CD14-positive monocyte (primary cell): ENCODE measurements at regions not wholly inside any gene's neighbourhood (a gene's known extent, or its start where the extent isn't known, plus 50 kb on each side); places are given as distances from the start of the nearest gene placed in this dataset.

ENCODE experiments used
- DNase-seq, 3 donors: peaks; one replicate each; pipeline ENCODE4 v3.0.0-alpha.2; 2011 to 2022
- H2AFZ ChIP-seq: 2 replicates; pipeline ENCODE4 v1.6.0; 2012; ENCODE audit warnings: mild to moderate bottlenecking, low read depth, low read length, inconsistent platforms; ENCODE audit not compliant: insufficient read depth, poor library complexity, severe bottlenecking
- H3K27ac ChIP-seq, 2 donors: 1 replicate in 1 of 2; 2 replicates in 1 of 2; pipeline ENCODE4 v1.5.1; 2012 to 2013; ENCODE audit warnings: low read length in 2 of 2, control low read depth in 1 of 2, inconsistent platforms in 1 of 2, low read depth in 1 of 2, mild to moderate bottlenecking in 1 of 2
- H3K27me3 ChIP-seq, 2 donors: one replicate each; pipeline versions ENCODE4 v1.6.0 to v1.6.1; 2011 to 2013; ENCODE audit warnings: low read length in 2 of 2; ENCODE audit not compliant: control insufficient read depth in 2 of 2, insufficient read depth in 2 of 2
- H3K36me3 ChIP-seq, 2 donors: replicated peaks in 1 of 2; 1 replicate in 1 of 2; 2 replicates in 1 of 2; pipeline versions ENCODE4 v1.5.1 to v1.6.1; 2012 to 2013; ENCODE audit warnings: low read length in 2 of 2, control low read depth in 1 of 2, inconsistent platforms in 1 of 2, mild to moderate bottlenecking in 1 of 2; ENCODE audit not compliant: insufficient read depth in 2 of 2, control insufficient read depth in 1 of 2
- H3K4me1 ChIP-seq, 2 donors: 1 replicate in 1 of 2; 2 replicates in 1 of 2; pipeline versions ENCODE4 v1.5.1 to v1.6.1; 2012 to 2013; ENCODE audit warnings: low read length in 2 of 2, control low read depth in 1 of 2, inconsistent platforms in 1 of 2, mild to moderate bottlenecking in 1 of 2, moderate library complexity in 1 of 2; ENCODE audit not compliant: insufficient read depth in 2 of 2, control insufficient read depth in 1 of 2
- H3K4me2 ChIP-seq: replicated peaks from 2 replicates; pipeline ENCODE3; 2012; ENCODE audit warnings: low read length, moderate library complexity, mild to moderate bottlenecking; ENCODE audit not compliant: poor library complexity, severe bottlenecking; ENCODE audit errors: extremely low read depth
- H3K4me3 ChIP-seq, 3 experiments: fragments of 200-600 bp in 1 of 3; sonication (generic) in 1 of 3; replicated peaks in 1 of 3; 1 replicate in 2 of 3; 2 replicates in 1 of 3; pipeline ENCODE4 v1.5.1; 2011 to 2013; ENCODE audit warnings: low read length in 3 of 3, mild to moderate bottlenecking in 3 of 3, control low read depth in 2 of 3, low read depth in 2 of 3, inconsistent platforms in 1 of 3, moderate library complexity in 1 of 3
- H3K79me2 ChIP-seq: 2 replicates; pipeline ENCODE4 v1.6.0; 2012; ENCODE audit warnings: mild to moderate bottlenecking, control low read depth, inconsistent platforms, low read length, moderate library complexity; ENCODE audit not compliant: insufficient read depth
- H3K9ac ChIP-seq: 2 replicates; pipeline ENCODE4 v1.6.0; 2017; ENCODE audit warnings: low read length, mild to moderate bottlenecking; ENCODE audit not compliant: insufficient read depth, poor library complexity, severe bottlenecking
- H3K9me3 ChIP-seq, 2 donors: replicated peaks in 1 of 2; 1 replicate in 1 of 2; 2 replicates in 1 of 2; pipeline versions ENCODE4 v1.5.1 to v1.6.1; 2012 to 2013; ENCODE audit warnings: low read length in 2 of 2, control low read depth in 1 of 2; ENCODE audit not compliant: control insufficient read depth in 1 of 2, insufficient read depth in 1 of 2
- H4K20me1 ChIP-seq: 2 replicates; pipeline ENCODE4 v1.6.0; 2012; ENCODE audit warnings: mild to moderate bottlenecking, low read length, control low read depth, moderate library complexity; ENCODE audit not compliant: insufficient read depth
- H3K27ac Mint-ChIP-seq, 7 donors: one replicate each; pipeline ENCODE4 v1.8.0; 2020; ENCODE audit warnings: mild to moderate bottlenecking in 7 of 7, mixed read lengths in 7 of 7, moderate library complexity in 6 of 7, inconsistent platforms in 2 of 7
- H3K27me3 Mint-ChIP-seq, 3 donors: one replicate each; pipeline ENCODE4 v1.8.0; 2021 to 2022; ENCODE audit warnings: low read depth in 3 of 3, mild to moderate bottlenecking in 3 of 3, mixed read lengths in 3 of 3, moderate library complexity in 3 of 3, inconsistent platforms in 1 of 3
- H3K36me3 Mint-ChIP-seq, 2 donors: one replicate each; pipeline ENCODE4 v1.8.0; 2020; ENCODE audit warnings: mixed read lengths in 2 of 2, inconsistent platforms in 1 of 2, mild to moderate bottlenecking in 1 of 2
- H3K4me1 Mint-ChIP-seq: one replicate; pipeline ENCODE4 v1.8.0; 2020; ENCODE audit warnings: mild to moderate bottlenecking, mixed read lengths
- H3K4me3 Mint-ChIP-seq, 2 donors: one replicate each; pipeline ENCODE4 v1.8.0; 2020; ENCODE audit warnings: mild to moderate bottlenecking in 2 of 2, mixed read lengths in 2 of 2, moderate library complexity in 1 of 2
- H3K9me3 Mint-ChIP-seq, 7 donors: one replicate each; pipeline ENCODE4 v1.8.0; 2020 to 2022; ENCODE audit warnings: mixed read lengths in 7 of 7, mild to moderate bottlenecking in 6 of 7, moderate library complexity in 6 of 7, inconsistent platforms in 2 of 7
- CTCF ChIP-seq: fragments of 200-600 bp; IDR thresholded peaks from one replicate; pipeline ENCODE4 v1.8.0; 2022; ENCODE audit warnings: antibody characterized with exemption, mild to moderate bottlenecking
- WGBS: methylation state at CpG from one replicate; pipeline ENCODE4 v1.1.5; 2013; ENCODE audit warnings: missing lambda C conversion rate; ENCODE audit not compliant: insufficient coverage; 5-methylcytosine and 5-hydroxymethylcytosine counted together
- intact Hi-C, 2 donors: fragments of 100-400 bp; cut with micrococcal nuclease; formaldehyde crosslinking; loops; one replicate each; pipeline versions ENCODE4 v1.15.0 to v1.15.1; 2023

DNA sequence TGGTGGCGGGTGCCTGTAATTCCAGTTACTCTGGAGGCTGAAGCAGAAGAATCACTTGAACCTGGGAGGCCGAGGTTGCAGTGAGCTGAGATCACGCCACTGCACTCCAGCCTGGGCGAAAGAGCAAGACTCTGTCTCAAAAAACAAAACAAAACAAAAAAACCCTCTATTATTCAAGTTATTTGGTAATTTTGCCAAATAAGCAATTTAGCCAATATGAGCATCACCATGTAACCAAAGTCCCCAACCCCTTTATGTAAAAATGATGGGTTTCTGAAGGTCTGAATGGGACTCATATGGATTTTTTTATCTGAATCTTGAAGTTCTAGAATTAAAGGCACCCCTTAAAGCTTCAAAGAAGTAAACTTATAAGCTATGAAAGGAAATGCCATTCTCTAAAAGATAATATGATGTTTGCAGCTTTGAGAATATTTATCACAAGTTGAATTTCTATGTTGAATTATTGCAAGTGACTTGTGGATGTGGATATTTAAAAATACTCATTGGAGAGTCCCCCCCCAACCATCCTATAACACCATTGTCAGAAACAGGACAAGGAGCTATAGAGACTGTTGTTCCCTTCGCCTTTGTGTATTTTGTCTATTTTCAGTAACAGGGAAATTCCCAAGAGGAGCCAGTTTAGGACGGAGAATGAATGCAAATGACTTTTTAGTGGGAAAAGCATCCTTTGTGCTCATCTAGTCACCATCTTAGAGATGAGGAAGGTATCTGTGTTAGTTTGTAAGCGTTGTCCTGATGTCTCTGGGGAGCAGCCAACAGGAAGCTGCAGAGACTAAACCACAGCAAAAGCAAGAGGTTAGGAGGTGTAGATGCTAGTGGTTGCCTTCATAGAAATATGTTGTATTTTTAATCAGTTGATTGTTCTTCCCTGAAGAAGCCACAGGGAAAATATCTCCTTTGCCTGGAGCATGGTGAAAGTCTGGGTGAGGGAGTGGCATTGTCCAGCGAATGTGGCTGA is 68.3 kb downstream of the TET3 start:
- 78% methylated on average over 4 of the region's 8 CpGs for WGBS
- Histone ChIP-seq H3K4me3 (no peak overlapping the region), H3K27ac (peak overlapping the region in 1 of 2 donors; percentile 36), H2AFZ (no peak overlapping the region), H3K4me2 (no peak overlapping the region), H3K27me3 (no peaks in the 10 kb centered on the region), H3K79me2 (peaks cover 99% of the 10 kb centered on the region), H4K20me1 (peaks cover 100% of the 10 kb centered on the region), H3K36me3 (peaks cover 23 to 90% of the 10 kb centered on the region in 2 donors), H3K4me1 (no peaks in the 10 kb centered on the region), H3K9me3 (no peaks in the 10 kb centered on the region), H3K9ac (no peak overlapping the region)
- Mint-ChIP-seq H3K36me3 (peaks cover 58 to 79% of the 10 kb centered on the region in 2 donors), H3K4me1 (peaks cover 16% of the 10 kb centered on the region), H3K27ac (peak overlapping the region in 3 of 7 donors; percentile 3 to 66 (median 25)), H3K4me3 (no peak overlapping the region), H3K27me3 (peaks cover 0 to 3% (median 0%) of the 10 kb centered on the region in 3 donors), H3K9me3 (no peaks in the 10 kb centered on the region)
- intact Hi-C loops = no loop called here
- no peak for DNase-seq
- no peak for TF ChIP-seq CTCF

DNA sequence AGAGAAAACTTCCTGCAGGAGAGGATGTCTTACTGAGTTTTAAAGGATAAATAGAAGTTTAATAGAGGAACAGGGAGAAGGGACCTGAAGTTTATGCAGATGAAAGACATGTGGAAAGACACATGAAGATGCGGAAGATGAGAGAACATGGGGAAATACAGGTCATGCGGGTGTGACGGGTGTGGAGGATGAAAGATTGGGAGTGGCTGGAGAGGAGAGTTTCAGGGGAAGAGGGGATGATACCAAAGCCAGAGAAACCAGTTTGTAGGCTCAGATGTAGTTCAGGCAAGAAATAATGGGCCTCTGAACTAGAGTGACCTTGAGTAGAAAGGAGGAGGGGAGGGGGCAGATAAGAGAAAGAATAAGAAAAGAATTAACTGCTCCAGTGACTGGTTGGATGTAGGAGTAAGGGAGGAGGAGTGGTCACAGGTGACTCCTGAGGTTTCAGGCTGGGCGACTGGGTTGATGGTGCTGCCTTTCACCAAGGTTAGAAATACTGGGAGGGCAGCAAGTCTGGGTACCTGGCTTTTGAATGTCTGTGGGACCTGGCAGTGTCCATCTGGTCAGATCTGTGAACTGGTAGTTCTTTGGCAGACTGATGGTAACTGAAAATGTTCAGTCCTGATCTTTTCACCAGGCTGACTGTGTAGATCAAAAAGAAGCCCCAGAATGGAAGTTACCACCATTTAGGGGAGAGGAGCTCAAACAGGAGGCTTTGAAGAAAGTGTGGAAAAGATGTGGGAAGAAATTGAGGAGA is 69.4 kb downstream of the TET3 start:
- Mint-ChIP-seq H3K4me3 (no peak overlapping the region), H3K27me3 (peaks cover 0 to 2% (median 0%) of the 10 kb centered on the region in 3 donors), H3K9me3 (no peaks in the 10 kb centered on the region), H3K27ac (peak overlapping the region in 5 of 7 donors; percentile 4 to 43 (median 7)), H3K36me3 (peaks cover 52 to 76% of the 10 kb centered on the region in 2 donors), H3K4me1 (peaks cover 16% of the 10 kb centered on the region)
- TF ChIP-seq CTCF = no peak
- H4K20me1 ChIP-seq = peaks cover 100% of the 10 kb centered on the region
- peak in 1 of 3 donors; percentile 20 for DNase-seq
- intact Hi-C loops = no loop called here
- WGBS = 88% methylated on average over 4 of the region's 4 CpGs
- no peak overlapping the region for H3K4me2 ChIP-seq
- no peak overlapping the region for H3K4me3 ChIP-seq
- no peak overlapping the region for H3K9ac ChIP-seq
- H3K9me3 ChIP-seq = no peaks in the 10 kb centered on the region
- peaks cover 20 to 87% of the 10 kb centered on the region in 2 donors for H3K36me3 ChIP-seq
- no peaks in the 10 kb centered on the region for H3K4me1 ChIP-seq
- H3K27me3 ChIP-seq = no peaks in the 10 kb centered on the region
- H2AFZ ChIP-seq = no peak overlapping the region
- peak overlapping the region in 1 of 2 donors; percentile 16 for H3K27ac ChIP-seq
- H3K79me2 ChIP-seq = peaks cover 99% of the 10 kb centered on the region
